Choroid plexus epithelial cell (primary cell): ENCODE measurements at regions not wholly inside any gene's neighbourhood (a gene's known extent, or its start where the extent isn't known, plus 50 kb on each side); places are given as distances from the start of the nearest gene placed in this dataset.

ENCODE experiments used
- DNase-seq: peaks from one replicate; pipeline ENCODE4 v3.0.0-alpha.2; 2010; ENCODE audit warnings: low read depth
- H3K4me3 ChIP-seq: 2 replicates; pipeline ENCODE4 v1.5.1; 2011; ENCODE audit warnings: low read depth, mild to moderate bottlenecking, control low read depth, low read length, moderate library complexity
- TF ChIP-seq, protein P1 (sequence below): conservative IDR thresholded peaks from 2 replicates; pipeline ENCODE4 v1.5.1; 2011; ENCODE audit warnings: low read depth, mild to moderate bottlenecking, control low read depth, inconsistent platforms, low read length, moderate library complexity

DNA sequence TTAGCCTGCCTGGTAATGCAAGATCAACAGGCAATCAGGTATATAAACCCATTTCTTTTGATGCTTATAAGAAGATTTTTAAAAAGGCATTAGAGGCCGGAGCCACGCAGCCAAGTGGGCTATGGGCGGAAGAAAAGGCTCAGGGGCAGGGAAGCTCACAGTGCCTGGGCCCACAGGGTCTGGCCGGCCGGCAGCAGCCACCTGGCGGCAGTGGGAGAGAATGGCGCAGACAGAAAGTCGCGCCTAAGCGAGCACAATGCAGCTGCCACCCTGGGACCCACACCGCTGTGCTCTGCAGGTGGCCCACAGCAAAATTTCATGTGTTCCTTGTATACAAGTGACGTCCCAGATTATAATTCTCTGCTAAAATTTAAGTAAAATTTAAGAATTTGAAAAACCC lies 448.6 kb upstream of the RASGRP1 start:
- no peak for DNase-seq
- H3K4me3 ChIP-seq = no peak overlapping the region
- TF ChIP-seq, protein P1, sequence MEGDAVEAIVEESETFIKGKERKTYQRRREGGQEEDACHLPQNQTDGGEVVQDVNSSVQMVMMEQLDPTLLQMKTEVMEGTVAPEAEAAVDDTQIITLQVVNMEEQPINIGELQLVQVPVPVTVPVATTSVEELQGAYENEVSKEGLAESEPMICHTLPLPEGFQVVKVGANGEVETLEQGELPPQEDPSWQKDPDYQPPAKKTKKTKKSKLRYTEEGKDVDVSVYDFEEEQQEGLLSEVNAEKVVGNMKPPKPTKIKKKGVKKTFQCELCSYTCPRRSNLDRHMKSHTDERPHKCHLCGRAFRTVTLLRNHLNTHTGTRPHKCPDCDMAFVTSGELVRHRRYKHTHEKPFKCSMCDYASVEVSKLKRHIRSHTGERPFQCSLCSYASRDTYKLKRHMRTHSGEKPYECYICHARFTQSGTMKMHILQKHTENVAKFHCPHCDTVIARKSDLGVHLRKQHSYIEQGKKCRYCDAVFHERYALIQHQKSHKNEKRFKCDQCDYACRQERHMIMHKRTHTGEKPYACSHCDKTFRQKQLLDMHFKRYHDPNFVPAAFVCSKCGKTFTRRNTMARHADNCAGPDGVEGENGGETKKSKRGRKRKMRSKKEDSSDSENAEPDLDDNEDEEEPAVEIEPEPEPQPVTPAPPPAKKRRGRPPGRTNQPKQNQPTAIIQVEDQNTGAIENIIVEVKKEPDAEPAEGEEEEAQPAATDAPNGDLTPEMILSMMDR = no peak

- TF ChIP-seq, protein P1 = no peak
- no peak overlapping the region for H3K4me3 ChIP-seq
- no peak for DNase-seq
Measured at GRCh38 chr15:39014682-39015081, 450.1 kb upstream of the RASGRP1 start.

GRCh38 chr15:39016706-39017105 lies 452.1 kb upstream of the RASGRP1 start:
- TF ChIP-seq, protein P1 = no peak

DNA sequence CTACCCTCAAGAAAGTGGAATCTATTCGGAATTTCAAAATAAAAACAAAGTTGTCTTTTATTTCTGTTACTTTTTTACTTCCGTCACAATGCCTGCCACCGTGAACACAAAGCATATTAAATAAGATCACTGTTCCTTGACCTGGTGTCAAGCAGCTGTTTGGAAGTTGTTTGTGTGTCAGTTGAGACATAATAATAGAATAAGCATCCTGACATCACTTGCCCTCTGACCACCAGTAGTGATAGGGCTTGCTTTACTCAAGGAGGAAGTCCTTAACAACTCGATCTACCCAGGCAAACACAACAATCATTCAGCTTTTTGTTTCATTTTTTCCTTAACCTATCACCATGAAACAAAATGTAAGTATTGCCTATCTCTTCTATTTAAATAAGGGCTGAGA lies 454.4 kb upstream of the RASGRP1 start:
- TF ChIP-seq, protein P1 = no peak
- peak; percentile 37 for DNase-seq
- H3K4me3 ChIP-seq = no peak overlapping the region

More at GRCh38 chr15:39016706-39017105, 452.1 kb upstream of the RASGRP1 start:
- DNase-seq = peak; percentile 14
- H3K4me3 ChIP-seq = no peak overlapping the region

DNA sequence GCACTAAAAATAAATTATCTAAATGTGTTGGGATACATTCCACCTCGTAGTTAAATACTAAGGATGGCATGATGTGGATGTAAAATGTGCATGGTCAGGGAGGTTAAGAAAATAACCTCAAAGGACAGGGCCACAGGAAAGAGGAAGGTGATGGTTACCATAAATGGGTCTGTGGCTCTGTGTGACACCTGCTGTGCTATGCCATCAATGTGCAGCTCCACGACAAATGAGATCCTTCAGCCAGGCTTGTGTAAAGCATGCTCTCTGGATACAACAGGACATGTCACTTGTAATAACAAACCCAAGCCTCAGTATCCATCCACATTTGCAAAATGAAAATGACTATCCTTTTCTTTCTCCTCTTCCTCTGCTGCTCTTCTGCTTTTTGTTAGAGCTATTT lies 456.7 kb upstream of the RASGRP1 start:
- H3K4me3 ChIP-seq = no peak overlapping the region
- no peak for DNase-seq
- TF ChIP-seq, protein P1 = no peak

DNA sequence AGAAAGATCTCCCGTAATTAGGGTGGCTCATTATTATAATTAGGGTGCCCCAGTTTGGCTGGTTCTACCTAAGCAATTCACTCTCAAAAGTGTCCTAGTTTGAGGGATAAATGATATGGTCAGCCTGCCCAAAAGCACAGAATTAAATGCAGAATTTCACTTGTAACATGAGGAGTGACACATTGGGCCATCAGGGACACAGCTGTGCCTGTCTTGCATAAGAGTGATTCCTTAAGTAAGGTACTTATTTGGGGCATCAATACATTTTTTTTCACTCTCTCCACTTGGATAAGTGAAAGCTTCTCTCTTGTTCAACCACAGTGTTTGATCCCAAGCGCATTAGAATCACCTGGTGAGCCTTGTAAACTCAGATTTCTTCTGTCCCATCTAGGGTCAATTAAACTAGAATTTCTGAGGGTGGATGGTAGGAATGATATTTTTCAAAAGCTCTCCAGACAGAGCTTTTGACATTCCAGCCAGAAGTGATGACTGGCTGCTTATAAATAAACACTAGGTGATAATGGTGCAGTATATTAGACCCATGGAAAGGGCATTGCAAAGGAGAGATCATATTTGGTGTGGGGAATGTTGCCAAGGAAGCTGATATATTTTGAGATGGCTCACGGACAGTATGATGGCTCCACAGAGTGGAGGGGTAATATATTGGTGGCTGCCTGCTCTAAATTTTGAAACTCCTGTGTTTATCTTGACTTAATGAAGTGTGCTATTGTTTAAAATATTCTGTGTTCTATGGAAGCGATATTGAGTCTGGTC lies 458.1 kb upstream of the RASGRP1 start:
- DNase-seq = no peak
- no peak overlapping the region for H3K4me3 ChIP-seq
- TF ChIP-seq, protein P1 = no peak

- DNase-seq = peak; percentile 41
- H3K4me3 ChIP-seq = no peak overlapping the region
- TF ChIP-seq, protein P1 = no peak
Measured at GRCh38 chr15:39025321-39025720, 460.7 kb upstream of the RASGRP1 start.
